GM13977 (cell line): ENCODE measurements at regions not wholly inside any gene's neighbourhood (a gene's known extent, or its start where the extent isn't known, plus 50 kb on each side); places are given as distances from the start of the nearest gene placed in this dataset.

Source experiments
- DNase-seq: peaks from one replicate; pipeline ENCODE4 v3.0.0; 2012; ENCODE audit warnings: low spot score
- in situ Hi-C: fragments of 300-500 bp; cut with MboI; formaldehyde crosslinking; loops from one replicate; pipeline ENCODE4 v1.12.0; 2022; ENCODE audit warnings: low sequenced_read_pairs, low pct_unique_long_range_greater_than_20kb, mixed read lengths, inconsistent platforms; ENCODE audit not compliant: unreplicated experiment
- TF ChIP-seq, protein P1 (sequence below): IDR thresholded peaks from 2 replicates; pipeline ENCODE4 v1.5.1; 2012; ENCODE audit warnings: mild to moderate bottlenecking, control low read depth; ENCODE audit not compliant: insufficient read depth; ENCODE audit errors: extremely low read depth, missing control alignments

DNA sequence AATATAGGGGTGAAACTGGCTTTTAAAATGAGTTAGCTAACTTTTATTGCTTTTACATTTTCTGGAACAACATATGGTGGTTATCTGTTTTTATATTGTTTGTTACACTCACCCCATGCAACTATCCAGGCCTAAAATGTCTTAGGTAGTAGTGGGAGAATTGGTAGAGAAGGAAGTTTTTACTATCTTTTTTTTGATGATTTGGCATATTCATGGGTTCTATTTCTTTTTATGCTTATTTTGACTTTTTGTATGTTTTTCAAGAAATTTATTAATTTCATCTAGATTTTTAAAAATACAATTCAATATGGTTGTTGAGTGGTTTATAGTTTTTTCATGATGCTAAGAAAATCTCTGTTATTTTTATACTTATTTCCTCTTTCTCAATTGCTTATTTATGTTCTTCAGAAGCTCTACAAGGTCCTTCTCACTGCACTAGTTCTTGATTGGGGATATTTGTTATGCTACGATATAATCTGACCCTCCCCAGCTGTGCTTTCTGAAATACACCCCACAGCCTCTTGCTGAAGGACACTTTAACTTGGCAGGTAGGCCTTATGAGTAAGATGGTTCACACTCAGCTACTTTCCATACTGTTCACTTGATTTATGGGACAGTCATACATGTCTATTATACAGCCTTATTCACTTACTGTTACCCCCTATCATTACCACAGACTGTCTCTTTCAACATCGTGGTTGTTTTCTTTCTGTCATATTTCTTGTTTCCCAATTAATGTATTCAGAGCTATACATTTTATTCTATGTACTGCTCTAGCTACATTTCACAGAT is 431.2 kb downstream of the METTL15 start:
- TF ChIP-seq, protein P1, sequence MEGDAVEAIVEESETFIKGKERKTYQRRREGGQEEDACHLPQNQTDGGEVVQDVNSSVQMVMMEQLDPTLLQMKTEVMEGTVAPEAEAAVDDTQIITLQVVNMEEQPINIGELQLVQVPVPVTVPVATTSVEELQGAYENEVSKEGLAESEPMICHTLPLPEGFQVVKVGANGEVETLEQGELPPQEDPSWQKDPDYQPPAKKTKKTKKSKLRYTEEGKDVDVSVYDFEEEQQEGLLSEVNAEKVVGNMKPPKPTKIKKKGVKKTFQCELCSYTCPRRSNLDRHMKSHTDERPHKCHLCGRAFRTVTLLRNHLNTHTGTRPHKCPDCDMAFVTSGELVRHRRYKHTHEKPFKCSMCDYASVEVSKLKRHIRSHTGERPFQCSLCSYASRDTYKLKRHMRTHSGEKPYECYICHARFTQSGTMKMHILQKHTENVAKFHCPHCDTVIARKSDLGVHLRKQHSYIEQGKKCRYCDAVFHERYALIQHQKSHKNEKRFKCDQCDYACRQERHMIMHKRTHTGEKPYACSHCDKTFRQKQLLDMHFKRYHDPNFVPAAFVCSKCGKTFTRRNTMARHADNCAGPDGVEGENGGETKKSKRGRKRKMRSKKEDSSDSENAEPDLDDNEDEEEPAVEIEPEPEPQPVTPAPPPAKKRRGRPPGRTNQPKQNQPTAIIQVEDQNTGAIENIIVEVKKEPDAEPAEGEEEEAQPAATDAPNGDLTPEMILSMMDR: no peak
- in situ Hi-C loops: loop anchor here (25.0 kb wide), 1 partner anchor 827 kb away; the partner anchor contains the start of gene BDNF
- no peak for DNase-seq

DNA sequence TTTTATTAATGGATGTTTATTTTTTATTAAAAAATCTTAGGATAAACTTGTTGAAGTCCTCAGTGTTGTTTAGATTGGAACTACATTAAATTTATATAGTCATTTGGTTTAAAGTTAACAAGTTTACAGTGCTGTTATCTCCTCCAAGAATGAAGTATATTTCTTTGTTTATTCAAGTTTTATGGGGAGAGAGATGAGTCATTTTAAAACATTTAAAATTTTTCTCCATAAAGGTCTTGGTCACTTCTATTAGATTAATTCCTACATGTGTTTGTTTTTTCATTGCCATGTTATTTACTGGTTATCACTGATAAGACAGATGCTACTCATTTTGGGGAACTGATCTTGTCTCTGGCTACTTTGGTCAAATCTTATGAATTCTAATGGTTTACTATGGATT is 429.6 kb downstream of the METTL15 start:
- in situ Hi-C loops: loop anchor here (25.0 kb wide), 1 partner anchor 826 kb away; the partner anchor contains the start of gene BDNF
- TF ChIP-seq, protein P1: no peak
- no peak for DNase-seq

DNA sequence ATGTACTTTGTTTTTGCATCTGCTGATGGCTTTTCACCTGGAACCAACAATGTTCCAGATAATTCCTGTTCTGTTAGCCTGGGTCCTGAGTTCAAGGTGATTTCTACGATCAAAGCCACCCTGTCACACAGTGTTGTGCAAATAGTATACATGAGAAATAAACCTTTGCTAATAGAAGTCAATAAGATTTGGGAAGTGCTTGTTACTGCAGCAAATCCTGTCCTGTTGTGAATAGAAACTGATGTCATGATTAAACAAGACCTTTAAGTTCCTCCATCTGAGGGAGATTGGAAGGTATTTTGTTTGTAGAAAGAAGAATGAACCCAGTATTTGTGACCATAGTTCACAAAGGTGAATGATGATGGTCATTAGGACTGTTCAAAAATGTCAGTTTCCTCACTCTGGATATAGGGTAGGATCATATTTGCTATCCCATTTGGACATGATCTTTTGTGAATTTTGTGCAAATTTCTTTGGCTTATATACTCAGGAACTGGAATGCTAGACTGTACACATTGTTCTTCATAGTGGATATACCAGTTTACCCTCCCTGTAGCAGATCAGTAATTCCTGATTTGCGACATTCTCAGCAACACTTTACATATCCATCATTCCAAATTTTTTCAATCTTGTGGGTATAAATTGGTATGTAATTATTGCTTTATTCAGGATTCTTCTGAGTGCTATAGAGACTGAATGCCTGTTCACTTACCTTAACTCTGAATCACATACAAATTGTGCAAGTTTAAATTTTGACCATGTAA is 428.5 kb downstream of the METTL15 start:
- no peak for DNase-seq
- TF ChIP-seq, protein P1: no peak
- in situ Hi-C loops: loop anchor here (25.0 kb wide), 1 partner anchor 824 kb away; the partner anchor contains the start of gene BDNF

DNA sequence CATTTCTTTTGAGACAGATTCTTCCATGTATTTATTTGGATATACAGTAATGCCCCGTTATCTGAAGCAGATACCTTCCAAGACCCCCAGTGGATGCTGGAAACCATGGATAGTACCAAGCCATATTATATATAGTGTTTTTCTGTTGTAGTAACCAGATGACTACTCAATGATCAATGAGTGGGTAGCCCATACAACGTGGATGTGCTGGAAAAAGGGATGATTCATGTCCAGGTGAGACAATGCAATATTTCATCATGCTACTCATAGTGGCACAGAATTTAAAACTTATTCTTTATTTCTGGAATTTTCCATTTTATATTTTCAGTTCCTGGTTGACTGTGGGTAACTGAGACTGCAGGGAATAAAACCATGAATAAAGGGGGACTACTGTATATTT is 427.5 kb downstream of the METTL15 start:
- no peak for DNase-seq
- TF ChIP-seq, protein P1: no peak
- in situ Hi-C loops: loop anchor here (25.0 kb wide), 1 partner anchor 823 kb away; the partner anchor contains the start of gene BDNF

DNA sequence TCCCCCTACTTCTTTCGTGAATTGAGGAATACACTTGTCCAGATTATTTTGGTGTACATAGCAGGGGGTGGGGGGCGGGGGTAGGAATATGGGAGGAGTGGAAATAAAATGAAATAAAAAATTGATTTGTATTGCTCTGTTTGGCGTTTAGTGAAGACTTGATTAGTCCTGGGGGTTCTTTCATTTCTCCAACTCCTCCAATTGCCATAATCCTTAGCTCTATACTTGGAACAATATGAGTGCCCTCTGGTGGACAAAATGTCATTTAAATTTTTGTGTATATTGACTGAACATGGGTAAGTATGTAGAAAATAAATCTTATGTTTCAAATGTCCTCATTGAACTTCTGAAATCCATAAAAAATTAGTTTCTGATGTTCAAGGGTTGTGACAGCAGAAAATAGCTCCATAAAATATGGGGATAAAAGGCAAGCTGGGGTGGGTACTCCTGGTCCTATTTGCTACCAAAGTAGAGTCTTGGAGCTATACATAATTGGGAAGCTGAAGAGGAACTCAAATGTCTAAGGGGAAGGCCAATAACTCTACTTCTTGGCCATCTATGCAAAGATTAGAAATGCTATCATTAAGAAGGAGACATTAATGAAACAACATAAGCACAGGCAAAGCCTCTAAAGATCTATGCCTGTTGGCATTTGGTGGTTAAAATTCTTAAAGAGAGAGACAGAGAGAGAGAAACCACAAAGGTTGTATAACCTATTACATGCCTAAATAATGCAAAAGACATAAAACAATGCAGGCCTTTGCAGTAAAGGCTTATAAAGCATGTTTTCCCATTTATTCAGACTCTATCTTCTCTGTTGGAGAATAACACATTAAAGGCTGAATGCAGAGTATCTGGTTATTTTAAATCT is 421.6 kb downstream of the METTL15 start:
- DNase-seq: peak; percentile 36
- in situ Hi-C loops: loop anchor here (25.0 kb wide), 1 partner anchor 817 kb away; the partner anchor contains the start of gene BDNF
- TF ChIP-seq, protein P1: peak; percentile 44

DNA sequence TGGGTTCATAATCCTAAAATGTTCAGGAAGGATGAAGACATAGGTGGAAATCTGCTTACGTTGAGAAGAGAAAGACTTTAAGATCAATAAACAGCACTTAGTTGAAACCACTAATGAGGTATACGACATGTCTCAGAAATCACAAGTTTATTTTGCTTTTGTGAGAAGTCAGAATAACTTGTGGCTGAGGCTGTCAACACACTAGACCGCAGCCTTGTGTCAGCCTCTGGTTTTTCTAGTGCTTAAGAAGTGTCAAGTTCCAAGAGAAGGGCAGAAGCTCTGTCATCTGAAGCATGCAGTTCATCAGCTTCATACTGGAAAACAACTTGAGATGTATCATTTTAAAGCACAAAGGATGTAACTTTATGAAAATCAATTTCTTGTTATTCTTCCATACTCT is 420.9 kb downstream of the METTL15 start:
- in situ Hi-C loops: loop anchor here (25.0 kb wide), 1 partner anchor 817 kb away; the partner anchor contains the start of gene BDNF
- no peak for DNase-seq
- TF ChIP-seq, protein P1: no peak
